ENCODE measurements at regions not wholly inside any gene's neighbourhood (a gene's known extent, or its start where the extent isn't known, plus 50 kb on each side); places are given as distances from the start of the nearest gene placed in this dataset.

- DNase-seq (ENCODE audit: low read depth) = no peak
Observed at GRCh38 chr21:24222676-24223075, 1384.6 kb downstream of the MRPL39 start.

DNA sequence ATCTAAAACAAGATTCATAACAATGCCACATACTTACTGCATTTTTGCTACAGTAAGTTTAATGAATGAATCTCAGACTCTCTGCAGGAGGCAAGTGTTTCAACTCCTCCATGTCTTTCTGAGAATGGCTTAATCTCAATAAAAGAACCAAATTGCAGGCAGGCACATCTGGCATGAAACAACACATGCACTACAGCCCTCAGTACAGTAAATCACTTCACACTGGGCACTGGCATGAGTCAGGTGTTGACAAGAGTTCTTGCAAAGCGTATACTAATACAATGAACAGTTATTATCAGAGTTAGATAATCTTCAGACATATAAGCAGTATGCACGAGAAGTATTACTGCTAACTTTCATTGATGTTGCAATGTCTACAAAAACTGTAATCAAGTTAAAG is 1386.8 kb downstream of the MRPL39 start:
- no peak for DNase-seq (ENCODE audit: low read depth)

DNA sequence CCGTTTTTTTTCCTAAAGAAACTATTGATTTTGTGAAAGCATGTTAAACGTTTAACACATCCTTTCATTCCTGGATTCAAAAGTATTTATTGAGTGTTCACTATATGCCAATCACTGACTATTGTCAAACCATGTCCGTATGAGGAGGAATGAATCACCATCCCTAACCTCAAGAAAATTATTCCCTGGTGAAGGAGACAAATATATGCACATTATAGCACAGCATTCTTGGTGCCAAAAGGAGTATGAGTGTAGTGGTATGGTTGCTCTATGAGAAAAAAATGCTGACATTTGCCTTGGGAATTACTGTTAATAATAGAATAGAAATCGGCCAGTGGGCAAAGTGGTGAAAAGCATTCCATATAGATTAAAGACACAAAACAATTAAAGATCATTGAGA is 1390.1 kb downstream of the MRPL39 start:
- DNase-seq (ENCODE audit: low read depth) = no peak

DNA sequence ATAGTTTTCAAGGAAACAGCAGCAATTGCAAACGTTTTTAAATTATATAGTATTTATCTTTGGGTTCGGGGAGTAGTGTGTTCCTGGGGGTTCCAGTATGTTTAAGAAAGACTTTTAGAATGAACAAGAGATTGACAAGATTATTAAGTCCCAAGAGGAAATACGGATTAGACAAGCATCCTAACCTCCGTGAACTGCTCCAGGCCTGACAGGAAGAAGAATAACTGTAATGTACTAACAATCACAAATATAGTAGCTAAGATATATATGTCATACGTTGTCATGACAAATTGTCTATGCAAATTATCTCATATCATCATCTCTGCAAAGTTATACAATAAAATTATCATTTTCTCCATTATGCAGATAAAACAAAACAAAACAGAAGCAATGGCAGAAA is 1397.2 kb downstream of the MRPL39 start:
- DNase-seq (ENCODE audit: low read depth) = no peak

DNA sequence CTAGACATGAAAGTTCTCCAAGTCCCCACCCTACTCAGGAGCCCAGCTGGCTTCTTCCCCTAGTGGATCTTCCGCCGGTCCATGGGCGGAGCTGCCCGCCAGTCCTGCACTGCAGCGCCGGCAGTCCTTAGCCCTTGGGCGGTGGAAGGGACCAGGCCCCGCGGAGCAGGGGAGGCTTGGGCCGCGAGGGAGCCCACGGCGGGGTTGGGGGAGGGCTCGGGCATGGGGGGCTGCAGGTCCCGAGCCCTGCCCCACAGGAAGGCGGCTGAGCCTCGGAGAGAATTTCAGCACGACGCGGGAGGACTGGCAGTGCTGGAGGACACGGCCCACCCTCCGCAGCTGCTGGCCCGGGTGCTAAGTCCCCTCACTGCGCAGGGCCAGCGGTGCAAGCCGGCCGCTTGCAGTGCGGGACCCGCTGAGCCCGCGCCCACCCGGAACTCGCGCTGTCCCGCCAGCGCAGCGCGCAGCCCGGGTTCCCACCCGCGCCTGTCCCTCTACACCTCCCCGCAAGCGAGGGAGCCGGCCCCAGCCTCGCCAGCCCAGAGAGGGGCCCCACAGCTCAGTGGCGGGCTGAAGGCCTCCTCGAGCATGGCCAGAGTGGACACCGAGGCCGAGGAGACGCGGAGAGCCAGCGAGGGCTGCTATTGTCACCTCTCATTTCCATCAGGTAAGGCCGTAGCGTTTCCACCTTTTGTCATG is 1398.6 kb downstream of the MRPL39 start:
- DNase-seq (ENCODE audit: low read depth) = no peak

- no peak for DNase-seq (ENCODE audit: low read depth)
Observed at GRCh38 chr21:24205319-24205718, 1402.0 kb downstream of the MRPL39 start.

DNA sequence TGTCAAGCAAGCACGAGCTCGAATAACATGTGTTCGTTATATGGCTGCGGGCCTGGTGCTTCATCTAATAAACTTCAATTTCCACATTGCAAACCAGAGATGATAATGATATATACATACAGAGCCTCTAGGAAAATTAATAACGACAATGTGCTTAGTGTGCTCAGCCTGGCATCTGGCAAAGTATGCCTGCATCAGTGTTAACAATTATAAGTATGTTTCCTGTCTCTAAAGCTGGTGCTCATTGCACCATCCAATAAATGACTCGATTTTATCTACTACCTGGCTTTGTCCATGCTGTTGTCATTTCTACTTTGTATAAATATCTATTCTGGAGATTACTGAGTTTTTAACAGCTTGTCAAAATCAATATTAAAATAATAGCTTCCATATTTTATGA is 1402.6 kb downstream of the MRPL39 start:
- DNase-seq (ENCODE audit: low read depth) = no peak

DNA sequence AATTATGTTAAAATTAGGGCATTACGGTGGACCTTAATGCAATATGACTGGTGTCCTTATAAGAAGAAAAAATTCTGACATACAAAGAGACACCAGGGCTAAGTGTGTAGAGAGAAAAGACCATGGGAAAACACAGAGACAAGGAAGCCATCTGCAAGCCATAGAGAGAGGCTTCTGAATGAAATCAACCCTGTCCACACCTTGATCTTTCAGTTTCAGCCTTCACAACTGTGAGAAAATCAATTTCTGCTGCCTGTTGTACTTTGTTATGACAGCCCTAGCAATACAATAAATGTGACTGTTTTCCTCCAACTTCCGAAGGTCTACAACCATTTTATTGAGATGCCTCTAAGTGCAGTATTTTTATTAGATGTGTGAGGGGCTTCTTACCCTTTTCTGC is 1407.2 kb downstream of the MRPL39 start:
- no peak for DNase-seq (ENCODE audit: low read depth)

- DNase-seq (ENCODE audit: low read depth) = no peak
Observed at GRCh38 chr21:24197923-24198322, 1409.4 kb downstream of the MRPL39 start.

DNA sequence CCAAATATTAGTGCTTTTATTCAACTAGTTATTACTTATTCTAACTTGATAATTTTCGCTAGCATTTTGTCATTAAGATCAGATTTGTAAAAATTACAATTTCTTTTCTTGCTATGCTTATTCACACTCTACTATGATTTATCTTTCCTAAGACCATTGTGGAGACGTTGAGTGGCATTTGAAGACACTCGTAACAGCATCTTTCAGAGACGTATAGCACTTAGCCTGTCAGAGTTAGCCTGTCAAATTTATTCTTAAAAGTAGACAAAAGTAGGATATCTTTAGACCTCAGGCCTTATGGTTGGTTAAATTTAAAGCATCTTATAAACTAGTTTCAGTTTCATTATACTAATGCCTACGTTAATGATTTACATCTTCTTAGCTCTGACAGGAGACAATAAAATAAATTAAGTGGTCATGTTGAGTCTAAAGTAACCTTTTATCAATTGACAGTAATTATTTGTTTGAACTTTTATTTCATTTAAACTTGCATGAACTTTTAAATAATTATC is 1410.1 kb downstream of the MRPL39 start:
- no peak for DNase-seq (ENCODE audit: low read depth)

GRCh38 chr21:24188506-24188905 is 1418.8 kb downstream of the MRPL39 start:
- DNase-seq (ENCODE audit: low read depth) = no peak

- no peak for DNase-seq (ENCODE audit: low read depth)
Observed at GRCh38 chr21:24183077-24183476, 1424.2 kb downstream of the MRPL39 start.

- no peak for DNase-seq (ENCODE audit: low read depth)
Observed at GRCh38 chr21:24179110-24179509, 1428.2 kb downstream of the MRPL39 start.

DNA sequence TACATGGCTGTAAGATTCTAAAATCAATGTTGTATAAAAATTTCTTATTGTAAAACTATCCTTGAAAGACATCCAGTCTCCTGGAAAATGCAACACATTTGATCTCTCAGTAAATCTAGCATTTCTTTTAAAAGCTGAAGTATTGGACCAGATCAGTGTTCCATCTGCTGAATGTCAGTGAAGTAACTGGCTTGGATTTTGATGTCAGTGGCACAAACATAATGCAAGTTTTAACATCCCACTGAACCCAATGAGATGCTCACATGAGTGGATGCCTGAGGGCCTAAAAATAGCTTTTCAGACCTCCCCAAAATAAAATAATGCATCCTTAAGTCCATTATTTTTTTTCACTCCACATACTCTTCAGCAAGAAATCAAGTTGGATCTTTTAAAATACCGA is 1432.2 kb downstream of the MRPL39 start:
- no peak for DNase-seq (ENCODE audit: low read depth)

DNA sequence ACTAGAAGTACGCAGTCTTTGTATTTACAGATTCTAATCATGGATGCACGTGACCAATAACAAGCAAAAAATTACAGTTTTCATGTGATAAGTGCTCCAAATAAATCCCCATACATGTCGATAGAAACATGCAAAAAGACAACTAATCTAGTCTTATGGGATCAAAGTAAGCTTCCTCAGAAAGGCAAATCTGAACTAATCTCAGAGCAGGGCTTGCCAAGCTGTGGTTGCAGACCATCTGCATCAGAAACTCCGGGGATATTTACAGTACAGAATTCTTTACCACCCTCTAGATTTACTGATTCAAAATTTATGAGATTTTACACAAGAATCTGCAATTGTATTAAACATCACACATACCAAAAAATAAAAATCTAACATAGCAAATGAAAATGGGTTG is 1435.5 kb downstream of the MRPL39 start:
- no peak for DNase-seq (ENCODE audit: low read depth)

DNA sequence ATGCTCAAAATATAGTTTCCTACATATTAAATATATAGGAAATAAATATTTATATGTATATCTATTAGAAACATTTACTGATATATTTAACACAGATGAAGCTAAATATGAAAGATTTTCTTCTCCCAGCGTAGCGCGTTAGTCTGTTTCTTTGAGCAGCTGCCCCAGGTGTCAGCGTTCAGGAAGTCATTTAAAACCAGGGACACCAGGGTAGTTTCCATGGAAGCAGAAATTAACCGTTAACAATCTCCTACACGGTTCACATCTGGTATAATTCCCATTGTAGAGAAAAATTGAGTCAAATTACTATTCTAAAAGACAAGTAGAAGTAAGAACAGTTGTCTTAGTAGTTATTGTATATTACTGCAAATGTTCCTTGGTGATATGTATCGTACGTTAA is 1443.7 kb downstream of the MRPL39 start:
- no peak for DNase-seq (ENCODE audit: low read depth)

GRCh38 chr21:24160528-24160927 is 1446.8 kb downstream of the MRPL39 start:
- DNase-seq (ENCODE audit: low read depth) = no peak

- no peak for DNase-seq (ENCODE audit: low read depth)
Observed at GRCh38 chr21:24153137-24153536, 1454.1 kb downstream of the MRPL39 start.

DNA sequence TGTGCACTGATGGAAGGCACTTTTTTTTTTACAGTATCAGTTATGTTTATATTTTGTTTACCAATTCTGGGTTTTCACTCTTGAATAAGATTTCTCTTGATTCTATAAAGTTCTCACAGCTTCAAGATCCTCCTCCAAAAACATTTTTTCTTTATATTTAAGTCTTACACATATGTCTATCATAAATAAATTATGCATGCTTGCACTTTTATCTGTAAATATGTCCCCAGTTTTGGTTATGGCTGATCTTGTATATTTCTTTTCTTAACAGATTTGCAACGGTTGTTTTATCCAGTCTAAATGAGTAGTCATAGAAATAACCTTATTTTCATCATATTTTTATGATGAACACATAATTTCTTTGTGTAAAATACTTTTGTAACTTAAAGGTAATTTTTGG is 1456.5 kb downstream of the MRPL39 start:
- DNase-seq (ENCODE audit: low read depth) = no peak

GRCh38 chr21:24148461-24148860 is 1458.8 kb downstream of the MRPL39 start:
- DNase-seq (ENCODE audit: low read depth) = no peak

GRCh38 chr21:24147674-24148073 is 1459.6 kb downstream of the MRPL39 start:
- DNase-seq (ENCODE audit: low read depth) = no peak

- no peak for DNase-seq (ENCODE audit: low read depth)
Observed at GRCh38 chr21:24131056-24131455, 1476.2 kb downstream of the MRPL39 start.

- DNase-seq (ENCODE audit: low read depth) = no peak
Observed at GRCh38 chr21:24127651-24128050, 1479.6 kb downstream of the MRPL39 start.

GRCh38 chr21:24123785-24124184 is 1483.5 kb downstream of the MRPL39 start:
- DNase-seq (ENCODE audit: low read depth) = no peak

All from T-helper 22 cell (primary cell).